ENCODE measurements at regions not wholly inside any gene's neighbourhood (a gene's known extent, or its start where the extent isn't known, plus 50 kb on each side); places are given as distances from the start of the nearest gene placed in this dataset.
A peak's percentile ranks its signal among the peaks of the same experiment; 100 is the strongest.

DNA sequence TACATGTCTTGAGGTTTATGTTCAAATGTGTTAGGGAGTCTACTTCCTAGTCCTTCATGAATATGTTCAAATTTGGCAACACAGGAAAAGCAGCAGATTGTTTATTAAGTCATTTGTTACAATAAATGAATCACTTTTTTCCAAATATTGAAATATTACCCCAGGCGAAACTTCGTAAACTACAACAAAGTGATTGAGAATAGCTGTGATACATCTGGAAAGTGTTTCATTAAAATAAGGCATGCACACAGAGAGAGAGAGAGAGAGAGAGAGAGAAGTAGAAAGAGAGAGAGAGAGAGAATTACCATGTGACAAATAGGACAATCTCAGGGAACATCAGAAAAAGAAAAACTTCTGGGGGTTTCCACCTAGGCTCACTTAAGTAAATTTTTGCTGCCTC, 363.1 kb upstream of the PTCHD4 start:
- TF ChIP-seq ZFX (IDR thresholded peaks at IDR 0.05; ENCODE audit: borderline replicate concordance), result no peak
- TF ChIP-seq, protein P1, sequence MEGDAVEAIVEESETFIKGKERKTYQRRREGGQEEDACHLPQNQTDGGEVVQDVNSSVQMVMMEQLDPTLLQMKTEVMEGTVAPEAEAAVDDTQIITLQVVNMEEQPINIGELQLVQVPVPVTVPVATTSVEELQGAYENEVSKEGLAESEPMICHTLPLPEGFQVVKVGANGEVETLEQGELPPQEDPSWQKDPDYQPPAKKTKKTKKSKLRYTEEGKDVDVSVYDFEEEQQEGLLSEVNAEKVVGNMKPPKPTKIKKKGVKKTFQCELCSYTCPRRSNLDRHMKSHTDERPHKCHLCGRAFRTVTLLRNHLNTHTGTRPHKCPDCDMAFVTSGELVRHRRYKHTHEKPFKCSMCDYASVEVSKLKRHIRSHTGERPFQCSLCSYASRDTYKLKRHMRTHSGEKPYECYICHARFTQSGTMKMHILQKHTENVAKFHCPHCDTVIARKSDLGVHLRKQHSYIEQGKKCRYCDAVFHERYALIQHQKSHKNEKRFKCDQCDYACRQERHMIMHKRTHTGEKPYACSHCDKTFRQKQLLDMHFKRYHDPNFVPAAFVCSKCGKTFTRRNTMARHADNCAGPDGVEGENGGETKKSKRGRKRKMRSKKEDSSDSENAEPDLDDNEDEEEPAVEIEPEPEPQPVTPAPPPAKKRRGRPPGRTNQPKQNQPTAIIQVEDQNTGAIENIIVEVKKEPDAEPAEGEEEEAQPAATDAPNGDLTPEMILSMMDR (IDR thresholded peaks at IDR 0.05), result no peak
- H3K27ac ChIP-seq, result no peak overlapping the region

DNA sequence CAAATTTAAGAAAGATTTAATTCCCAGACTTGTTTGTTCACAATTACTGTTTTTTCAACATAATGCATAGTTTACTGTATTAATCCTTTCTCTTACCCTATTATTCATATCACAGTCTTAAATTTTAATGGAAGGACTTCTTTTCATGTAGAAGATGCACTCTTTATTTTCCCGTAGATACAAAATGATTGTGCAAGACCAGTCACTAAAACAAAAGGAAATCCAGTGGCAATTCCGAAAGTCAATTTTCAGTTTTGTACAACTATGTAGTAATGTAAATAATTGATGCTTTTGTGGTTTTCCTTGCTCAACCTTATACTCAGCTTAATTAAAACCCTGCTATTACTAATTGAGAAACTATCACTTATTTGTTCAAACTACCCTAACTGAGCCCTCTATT, 361.5 kb upstream of the PTCHD4 start:
- no peak overlapping the region for H3K27ac ChIP-seq
- TF ChIP-seq, protein P1 (IDR thresholded peaks at IDR 0.05), result no peak
- no peak for TF ChIP-seq ZFX (IDR thresholded peaks at IDR 0.05; ENCODE audit: borderline replicate concordance)

DNA sequence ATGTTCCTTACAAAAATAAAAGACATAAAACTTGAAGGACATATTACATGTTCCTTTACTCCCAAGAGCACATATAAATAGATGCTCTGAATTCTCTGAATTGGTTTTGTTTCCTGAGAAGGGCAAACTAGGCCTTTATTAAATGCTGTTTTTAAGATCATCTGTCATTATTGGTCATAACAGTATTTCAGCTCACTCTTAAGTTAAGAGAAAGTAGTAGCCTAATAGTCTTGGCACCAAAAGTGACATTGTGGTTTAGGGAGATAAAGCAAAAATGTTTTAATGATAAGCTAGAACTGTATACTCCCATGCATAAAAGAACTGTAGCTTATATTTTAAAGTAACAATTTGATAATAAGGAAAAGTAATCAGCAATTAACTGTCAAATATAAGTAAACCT, 361.1 kb upstream of the PTCHD4 start:
- no peak overlapping the region for H3K27ac ChIP-seq
- no peak for TF ChIP-seq ZFX (IDR thresholded peaks at IDR 0.05; ENCODE audit: borderline replicate concordance)
- TF ChIP-seq, protein P1 (IDR thresholded peaks at IDR 0.05), result no peak

DNA sequence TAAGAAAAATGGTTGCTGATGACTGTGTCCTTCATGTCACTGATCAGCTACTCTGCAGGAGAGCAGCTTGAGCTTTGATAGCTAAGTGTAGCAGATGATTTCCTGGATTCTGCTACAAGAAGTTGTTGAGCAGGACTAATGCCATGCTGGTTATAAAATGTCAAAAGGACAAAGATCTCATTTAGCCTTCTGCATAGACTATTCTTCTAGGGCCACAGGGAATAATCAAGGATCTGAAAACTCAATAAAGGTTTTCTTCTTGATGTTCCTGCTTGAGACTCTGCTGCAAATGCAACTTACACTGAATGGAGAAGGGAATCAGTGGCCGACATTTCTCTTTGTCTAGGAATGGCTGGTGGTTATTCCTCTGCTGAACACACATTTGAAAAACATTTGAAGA, 360.3 kb upstream of the PTCHD4 start:
- TF ChIP-seq, protein P1 (IDR thresholded peaks at IDR 0.05), result no peak

DNA sequence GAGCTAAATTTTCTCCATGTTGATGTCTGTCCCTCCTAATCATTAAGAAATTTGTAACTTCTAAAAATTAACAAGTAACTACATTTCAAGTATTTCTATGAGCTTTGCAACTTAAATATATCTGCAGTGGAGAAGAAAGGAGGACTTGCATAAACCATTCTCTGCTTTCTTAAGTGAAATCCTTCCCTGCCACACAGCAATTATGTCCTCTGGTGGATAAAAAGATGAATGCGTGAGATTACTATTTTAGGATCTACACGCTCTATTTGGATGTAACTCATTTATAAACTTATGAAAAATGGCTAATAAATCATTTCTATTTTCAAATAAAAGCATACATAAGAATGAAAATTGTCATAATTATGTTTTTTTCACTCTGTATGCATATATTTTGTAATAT, 338.0 kb upstream of the PTCHD4 start:
- no peak for TF ChIP-seq ZFX (IDR thresholded peaks at IDR 0.05; ENCODE audit: borderline replicate concordance)
- TF ChIP-seq, protein P1 (IDR thresholded peaks at IDR 0.05), result peak; percentile 29; the same call in 1 of the 2 replicates
- no peak overlapping the region for H3K27ac ChIP-seq

More for the DNA sequence above, 360.3 kb upstream of the PTCHD4 start:
- no peak overlapping the region for H3K27ac ChIP-seq

DNA sequence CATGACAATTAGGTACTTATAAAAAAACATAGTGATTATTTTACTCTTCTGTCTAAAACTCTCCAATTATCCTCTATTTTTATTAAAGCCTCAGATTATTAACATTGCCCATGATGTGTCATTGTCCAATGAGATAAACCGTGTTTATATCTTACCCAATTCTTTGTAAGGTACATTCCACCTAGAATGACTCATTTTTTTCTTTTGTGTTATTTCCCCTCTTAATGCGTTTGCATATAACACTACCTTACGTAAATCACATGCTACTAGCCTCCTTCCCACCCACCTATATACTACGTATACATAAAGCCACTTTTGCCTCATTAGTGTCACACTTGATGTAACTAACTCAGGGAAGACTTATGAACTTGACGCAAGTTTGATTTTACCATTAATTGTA, 336.3 kb upstream of the PTCHD4 start:
- TF ChIP-seq, protein P1 (IDR thresholded peaks at IDR 0.05), result no peak
- TF ChIP-seq ZFX (IDR thresholded peaks at IDR 0.05; ENCODE audit: borderline replicate concordance), result no peak
- H3K27ac ChIP-seq, result no peak overlapping the region

DNA sequence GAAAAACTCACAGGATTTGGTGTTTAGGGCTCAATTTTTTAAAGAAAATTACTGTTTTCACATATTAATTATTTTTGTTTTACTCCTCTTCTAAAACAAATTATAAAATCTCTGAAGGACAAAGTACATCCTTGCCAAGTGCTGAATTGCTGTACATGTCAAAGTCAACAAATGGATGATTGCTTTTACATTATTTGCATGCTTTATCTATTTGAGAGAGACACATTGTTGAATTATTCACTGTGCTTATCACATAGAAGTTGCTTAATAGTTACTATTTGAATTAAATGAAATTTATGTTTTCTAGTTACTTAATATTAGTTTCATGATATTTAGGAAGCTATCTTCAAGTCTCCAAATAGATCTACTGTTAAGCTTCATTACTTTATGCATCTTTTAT, 318.6 kb upstream of the PTCHD4 start:
- TF ChIP-seq ZFX (IDR thresholded peaks at IDR 0.05; ENCODE audit: borderline replicate concordance), result no peak
- TF ChIP-seq, protein P1 (IDR thresholded peaks at IDR 0.05), result no peak
- H3K27ac ChIP-seq, result no peak overlapping the region
